HFF-Myc (cell line): ENCODE measurements at regions not wholly inside any gene's neighbourhood (a gene's known extent, or its start where the extent isn't known, plus 50 kb on each side); places are given as distances from the start of the nearest gene placed in this dataset.
"Not testable (repeated sequence)": the region's sequence is repeated elsewhere in the genome, so short reads cannot be mapped to it uniquely, and the experiment has no call there.

ENCODE experiments used
- DNase-seq: peaks from one replicate; pipeline ENCODE4 v3.0.0-alpha.2; 2011; ENCODE audit warnings: low read depth; ENCODE audit errors: extremely low read depth
- H3K4me3 ChIP-seq: replicated peaks from 2 replicates; pipeline ENCODE4 v1.5.1; 2011; ENCODE audit warnings: low read depth, mild to moderate bottlenecking, control low read depth, low read length
- TF ChIP-seq, protein P1 (sequence below): IDR thresholded peaks from 2 replicates; pipeline ENCODE4 v1.5.1; 2012; ENCODE audit warnings: mild to moderate bottlenecking, low read depth, low read length, control low read depth; ENCODE audit errors: missing control alignments

DNA sequence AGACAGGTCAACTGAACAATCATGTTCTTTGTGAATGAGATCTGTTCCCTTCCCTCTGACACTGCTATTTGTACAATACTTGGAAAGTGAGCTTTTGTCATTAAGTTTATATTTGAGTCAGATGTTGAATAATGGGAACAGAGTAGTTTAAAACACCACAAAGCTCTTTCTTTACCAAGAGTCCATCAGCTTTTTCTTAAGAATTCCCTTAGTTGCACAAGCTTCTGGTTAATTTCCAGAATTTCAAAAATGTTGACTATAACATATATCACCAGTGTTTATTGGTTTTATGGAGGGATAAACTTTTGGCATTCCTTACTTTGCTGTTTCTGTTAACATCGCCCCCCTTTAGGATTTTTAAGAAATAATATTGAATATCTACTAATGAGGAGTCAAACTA is 403.7 kb downstream of the CCDC85A start:
- H3K4me3 ChIP-seq, result no peak overlapping the region
- DNase-seq, result no peak
- TF ChIP-seq, protein P1, sequence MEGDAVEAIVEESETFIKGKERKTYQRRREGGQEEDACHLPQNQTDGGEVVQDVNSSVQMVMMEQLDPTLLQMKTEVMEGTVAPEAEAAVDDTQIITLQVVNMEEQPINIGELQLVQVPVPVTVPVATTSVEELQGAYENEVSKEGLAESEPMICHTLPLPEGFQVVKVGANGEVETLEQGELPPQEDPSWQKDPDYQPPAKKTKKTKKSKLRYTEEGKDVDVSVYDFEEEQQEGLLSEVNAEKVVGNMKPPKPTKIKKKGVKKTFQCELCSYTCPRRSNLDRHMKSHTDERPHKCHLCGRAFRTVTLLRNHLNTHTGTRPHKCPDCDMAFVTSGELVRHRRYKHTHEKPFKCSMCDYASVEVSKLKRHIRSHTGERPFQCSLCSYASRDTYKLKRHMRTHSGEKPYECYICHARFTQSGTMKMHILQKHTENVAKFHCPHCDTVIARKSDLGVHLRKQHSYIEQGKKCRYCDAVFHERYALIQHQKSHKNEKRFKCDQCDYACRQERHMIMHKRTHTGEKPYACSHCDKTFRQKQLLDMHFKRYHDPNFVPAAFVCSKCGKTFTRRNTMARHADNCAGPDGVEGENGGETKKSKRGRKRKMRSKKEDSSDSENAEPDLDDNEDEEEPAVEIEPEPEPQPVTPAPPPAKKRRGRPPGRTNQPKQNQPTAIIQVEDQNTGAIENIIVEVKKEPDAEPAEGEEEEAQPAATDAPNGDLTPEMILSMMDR, result no peak

DNA sequence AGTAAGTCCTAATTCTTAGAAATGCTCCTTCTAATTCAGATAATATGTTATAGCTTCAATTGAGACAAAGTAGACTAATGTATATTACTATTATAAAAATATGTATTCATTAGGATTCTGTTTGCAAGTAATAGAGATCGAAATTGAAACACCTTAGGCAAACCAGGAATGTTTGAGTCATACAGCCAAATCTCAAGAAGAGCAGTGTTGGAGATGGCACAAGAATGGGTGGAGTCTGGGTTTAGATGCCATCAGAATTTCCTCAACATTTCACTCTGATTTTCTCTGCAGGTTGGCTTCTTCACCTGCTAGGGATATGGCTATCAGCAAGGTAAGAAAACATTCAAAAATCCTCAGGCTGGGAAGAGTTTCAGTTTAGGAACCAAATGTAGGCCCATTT is 405.4 kb downstream of the CCDC85A start:
- DNase-seq, result no peak
- H3K4me3 ChIP-seq, result no peak overlapping the region
- TF ChIP-seq, protein P1, result no peak

DNA sequence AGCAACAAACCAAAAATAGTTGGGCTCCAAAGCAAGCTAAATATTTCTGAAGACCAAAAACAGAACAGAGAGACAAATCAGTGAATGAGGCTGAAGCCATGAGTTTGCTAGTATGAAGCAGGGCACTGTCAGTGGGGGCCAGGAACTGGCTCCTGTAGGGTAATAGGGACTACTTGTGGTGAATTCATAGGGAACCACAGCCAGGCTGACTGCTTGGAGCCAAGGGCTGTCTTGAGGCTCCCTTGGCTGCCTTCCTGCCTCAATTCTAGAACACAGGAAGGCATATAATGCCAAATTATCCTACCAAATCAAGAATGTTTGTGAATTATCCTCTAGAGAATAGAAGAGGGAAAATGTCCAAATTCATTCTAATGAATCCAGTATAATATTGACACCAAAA is 406.0 kb downstream of the CCDC85A start:
- no peak for DNase-seq
- TF ChIP-seq, protein P1, result no peak
- no peak overlapping the region for H3K4me3 ChIP-seq

DNA sequence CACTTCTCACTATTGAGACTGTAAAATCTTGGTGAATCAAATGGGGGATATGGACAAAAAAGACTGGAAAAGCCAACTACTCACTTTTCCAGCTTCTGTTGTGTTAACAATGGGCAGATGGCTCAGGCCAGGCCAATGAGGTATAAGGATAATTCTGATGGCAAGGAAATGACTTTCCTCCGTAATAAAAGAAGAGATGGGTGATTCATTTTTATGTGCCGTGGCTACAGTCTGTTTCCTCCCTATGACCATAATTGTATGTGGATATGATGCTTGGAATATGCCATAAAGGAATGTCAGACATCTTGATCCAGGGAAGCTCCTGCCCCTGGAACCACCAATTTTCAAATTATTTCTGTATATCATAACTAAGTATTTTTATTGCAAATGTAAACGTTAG is 406.8 kb downstream of the CCDC85A start:
- no peak for DNase-seq
- H3K4me3 ChIP-seq, result no peak overlapping the region
- TF ChIP-seq, protein P1, result no peak

DNA sequence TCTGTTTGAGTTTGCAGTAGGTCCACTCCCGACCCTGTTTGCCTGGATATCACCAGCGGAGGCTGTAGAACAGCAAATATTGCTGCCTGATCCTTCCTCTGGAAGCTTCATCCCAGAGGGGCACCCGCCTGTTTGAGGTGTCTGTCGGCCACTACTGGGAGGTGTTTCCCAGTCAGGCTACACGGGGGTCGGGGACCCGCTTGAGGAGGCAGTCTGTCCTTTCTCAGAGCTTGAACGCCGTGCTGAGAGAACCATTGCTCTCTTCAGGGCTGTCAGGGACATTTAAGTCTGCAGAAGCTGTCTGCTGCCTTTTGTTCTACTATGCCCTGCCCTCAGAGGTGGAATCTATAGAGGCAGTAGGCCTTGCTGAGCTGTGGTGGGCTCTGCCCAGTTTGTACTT is 422.3 kb downstream of the CCDC85A start:
- DNase-seq, H3K4me3 ChIP-seq: not testable (repeated sequence)

DNA sequence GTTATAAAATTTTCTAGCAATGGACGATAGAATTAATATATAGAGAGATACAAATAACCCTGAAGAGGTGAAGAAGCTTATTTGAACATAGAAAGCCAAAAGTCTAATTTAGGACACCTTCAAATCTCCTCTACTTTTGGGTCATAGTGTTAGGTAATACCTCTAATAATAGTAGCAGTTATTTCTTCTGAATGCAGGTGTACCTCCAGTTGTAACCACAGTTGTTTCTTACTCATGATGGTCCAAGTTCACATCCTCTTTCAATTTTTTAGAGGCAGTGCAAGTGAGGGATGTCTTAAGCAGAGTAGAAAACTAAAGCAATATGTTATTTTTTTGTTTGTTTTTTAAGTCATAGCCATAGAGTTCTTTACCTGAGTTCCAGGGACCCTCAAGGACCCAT is 429.5 kb downstream of the CCDC85A start:
- H3K4me3 ChIP-seq, result no peak overlapping the region
- DNase-seq, result no peak
- TF ChIP-seq, protein P1, result no peak

DNA sequence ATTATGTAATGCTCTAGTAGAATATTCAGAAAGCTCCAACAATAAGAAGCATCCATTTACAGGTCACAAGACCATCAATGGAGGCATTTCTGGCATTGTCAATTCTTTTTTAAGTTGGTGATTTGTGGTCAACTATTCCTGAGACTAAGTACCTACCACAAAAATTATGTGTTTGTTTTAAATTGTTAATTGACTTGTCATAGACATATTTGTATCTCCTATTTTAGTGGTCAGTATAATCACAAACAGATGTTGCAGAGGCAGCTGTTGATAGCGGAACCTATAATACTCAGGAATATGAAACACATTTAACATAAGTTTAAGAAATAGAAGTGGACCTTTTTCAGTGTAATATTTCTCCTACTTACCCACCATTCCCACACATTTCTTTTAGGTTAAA is 430.1 kb downstream of the CCDC85A start:
- no peak overlapping the region for H3K4me3 ChIP-seq
- TF ChIP-seq, protein P1, result no peak

More for the DNA sequence above, 430.1 kb downstream of the CCDC85A start:
- DNase-seq, result peak; percentile 2
